Embryonic facial prominence (tissue), 1 donor: ENCODE measurements at regions not wholly inside any gene's neighbourhood (a gene's known extent, or its start where the extent isn't known, plus 50 kb on each side); places are given as distances from the start of the nearest gene placed in this dataset.
"Not testable (repeated sequence)": the region's sequence is repeated elsewhere in the genome, so short reads cannot be mapped to it uniquely, and the experiment has no call there.

ENCODE experiments used
- DNase-seq: peaks from one replicate; pipeline ENCODE4 v3.0.0-alpha.2; 2016; ENCODE audit errors: extremely low spot score

GRCh38 chr10:52539463-52539862 lies 225.4 kb downstream of the DKK1 start:
- DNase-seq, result no peak

GRCh38 chr10:52540479-52540984 lies 226.5 kb downstream of the DKK1 start:
- no peak for DNase-seq

- no peak for DNase-seq
Measured at GRCh38 chr10:52541006-52541473, 227.0 kb downstream of the DKK1 start.

GRCh38 chr10:52542906-52543305 lies 228.8 kb downstream of the DKK1 start:
- DNase-seq, result no peak

GRCh38 chr10:52551046-52551445 lies 221.5 kb downstream of the MBL2 start:
- DNase-seq, result no peak

GRCh38 chr10:52558090-52558489 lies 214.5 kb downstream of the MBL2 start:
- no peak for DNase-seq

GRCh38 chr10:52561322-52561721 lies 211.3 kb downstream of the MBL2 start:
- DNase-seq, result no peak

GRCh38 chr10:52563360-52563759 lies 209.2 kb downstream of the MBL2 start:
- DNase-seq, result no peak

GRCh38 chr10:52566471-52567246 lies 205.9 kb downstream of the MBL2 start:
- DNase-seq, result no peak

GRCh38 chr10:52567247-52567580 lies 205.4 kb downstream of the MBL2 start:
- DNase-seq, result no peak

- DNase-seq, result no peak
Measured at GRCh38 chr10:52568309-52568708, 204.3 kb downstream of the MBL2 start.

- no peak for DNase-seq
Measured at GRCh38 chr10:52570490-52570889, 202.1 kb downstream of the MBL2 start.

- peak; percentile 12 for DNase-seq
Measured at GRCh38 chr10:52571018-52571417, 201.6 kb downstream of the MBL2 start.

GRCh38 chr10:52571516-52572182 lies 200.9 kb downstream of the MBL2 start:
- DNase-seq, result no peak

GRCh38 chr10:52573347-52573746 lies 199.2 kb downstream of the MBL2 start:
- DNase-seq, result no peak

GRCh38 chr10:52574697-52575096 lies 197.9 kb downstream of the MBL2 start:
- DNase-seq, result no peak

- no peak for DNase-seq
Measured at GRCh38 chr10:52577047-52577446, 195.5 kb downstream of the MBL2 start.

- no peak for DNase-seq
Measured at GRCh38 chr10:52578871-52579405, 193.6 kb downstream of the MBL2 start.

- not testable (repeated sequence) for DNase-seq
Measured at GRCh38 chr10:52581636-52582035, 190.9 kb downstream of the MBL2 start.

- DNase-seq, result no peak
Measured at GRCh38 chr10:52583336-52583735, 189.2 kb downstream of the MBL2 start.

GRCh38 chr10:52586710-52587109 lies 185.9 kb downstream of the MBL2 start:
- no peak for DNase-seq

- no peak for DNase-seq
Measured at GRCh38 chr10:52597189-52597863, 175.3 kb downstream of the MBL2 start.
